H1 (cell line): ENCODE measurements at regions not wholly inside any gene's neighbourhood (a gene's known extent, or its start where the extent isn't known, plus 50 kb on each side); places are given as distances from the start of the nearest gene placed in this dataset.

Experiments
- CTCF ChIA-PET: fragments of 300-600 bp; sonication (Branson Sonifier 250); formaldehyde crosslinking; loops from one replicate; lab custom pipeline; 2021; ENCODE audit not compliant: partially characterized antibody; lab: Charles Lee
- POLR2A ChIA-PET: fragments of 300-600 bp; sonication (Branson Sonifier 250); formaldehyde crosslinking; loops from one replicate; lab custom pipeline; 2021; ENCODE audit warnings: inconsistent platforms; ENCODE audit not compliant: partially characterized antibody; lab: Charles Lee
- DNase-seq, 2 experiments: peaks; one replicate each; pipeline versions ENCODE4 v3.0.0 to v3.0.0-alpha.2; 2010 to 2022; ENCODE audit warnings: low spot score in 2 of 2, low read depth in 1 of 2, mixed read lengths in 1 of 2
- FAIRE-seq: peaks from 2 replicates; lab custom pipeline; 2011; peaks lifted over from hg19 to GRCh38; lab: Jason Lieb, UNC
- H2AFZ ChIP-seq: 2 replicates; pipeline ENCODE4 v1.8.1; 2012; ENCODE audit warnings: low read length, inconsistent platforms
- H2AK5ac ChIP-seq: 2 replicates; pipeline ENCODE4 v1.6.1; 2013; ENCODE audit warnings: low read depth, low read length
- H2BK120ac ChIP-seq: replicated peaks from 2 replicates; pipeline ENCODE3; 2013; ENCODE audit warnings: low read depth, low read length, inconsistent platforms
- H2BK12ac ChIP-seq: 2 replicates; pipeline ENCODE4 v1.6.1; 2013; ENCODE audit warnings: low read depth, low read length
- H2BK15ac ChIP-seq: 2 replicates; pipeline ENCODE4 v1.6.1; 2013; ENCODE audit warnings: low read length
- H2BK20ac ChIP-seq: 2 replicates; pipeline ENCODE4 v1.6.1; 2013; ENCODE audit warnings: low read length
- H2BK5ac ChIP-seq: 2 replicates; pipeline ENCODE4 v1.6.1; 2013; ENCODE audit warnings: low read depth, low read length
- H3K14ac ChIP-seq: 2 replicates; pipeline ENCODE4 v1.6.1; 2013; ENCODE audit warnings: inconsistent platforms; ENCODE audit not compliant: insufficient read length
- H3K18ac ChIP-seq: 2 replicates; pipeline ENCODE4 v1.6.1; 2013; ENCODE audit warnings: low read length; ENCODE audit errors: extremely low read depth
- H3K23ac ChIP-seq: 2 replicates; pipeline ENCODE4 v1.6.1; 2013; ENCODE audit warnings: inconsistent platforms; ENCODE audit not compliant: insufficient read length
- H3K23me2 ChIP-seq: 2 replicates; pipeline ENCODE4 v1.6.1; 2013; ENCODE audit warnings: low read depth, low read length
- H3K27ac ChIP-seq: 2 replicates; pipeline ENCODE4 v1.6.1; 2011; ENCODE audit warnings: low read depth, low read length, inconsistent platforms
- H3K27me3 ChIP-seq, 4 experiments: replicated peaks in 1 of 4; 1 replicate in 1 of 4; 2 replicates in 3 of 4; pipeline versions ENCODE4 v1.6.1 to v1.8.1; 2011 to 2013; ENCODE audit warnings: low read length in 3 of 4, mild to moderate bottlenecking in 3 of 4, inconsistent platforms in 2 of 4, mixed read lengths in 2 of 4, moderate library complexity in 1 of 4; ENCODE audit not compliant: control insufficient read depth in 3 of 4, insufficient read depth in 3 of 4; ENCODE audit errors: extremely low read depth in 1 of 4
- H3K36me3 ChIP-seq, 4 experiments: 2 replicates each; pipeline versions ENCODE4 v1.6.1 to v1.8.1; 2011 to 2013; ENCODE audit warnings: mild to moderate bottlenecking in 4 of 4, low read length in 3 of 4, moderate library complexity in 2 of 4, control low read depth in 1 of 4, inconsistent platforms in 1 of 4; ENCODE audit not compliant: insufficient read depth in 4 of 4, control insufficient read depth in 2 of 4
- H3K4ac ChIP-seq: replicated peaks from 2 replicates; pipeline ENCODE3; 2013; ENCODE audit warnings: low read length, low read depth, mixed read lengths, inconsistent platforms; ENCODE audit not compliant: insufficient read length
- H3K4me1 ChIP-seq, 4 experiments: replicated peaks in 1 of 4; 1 replicate in 1 of 4; 2 replicates in 3 of 4; pipeline versions ENCODE4 v1.6.1 to v1.8.1; 2011 to 2013; ENCODE audit warnings: low read length in 3 of 4, inconsistent platforms in 2 of 4, mixed read lengths in 1 of 4; ENCODE audit not compliant: insufficient read depth in 4 of 4, control insufficient read depth in 3 of 4
- H3K4me2 ChIP-seq, 2 experiments: 2 replicates each; pipeline versions ENCODE4 v1.6.1 to v1.8.1; 2011 to 2013; ENCODE audit warnings: low read depth in 2 of 2, low read length in 2 of 2, control low read depth in 1 of 2, inconsistent platforms in 1 of 2, mild to moderate bottlenecking in 1 of 2; ENCODE audit not compliant: insufficient read depth in 1 of 2
- H3K4me3 ChIP-seq, 4 experiments: fragments of 200-600, 300-600 bp in 1 of 4; sonication (generic), shearing (Covaris generic), sonication (Bioruptor Twin) in 1 of 4; 2 replicates each; pipeline versions ENCODE4 v1.5.1 to v1.8.1; 2011 to 2016; ENCODE audit warnings: low read length in 4 of 4, low read depth in 3 of 4, control low read depth in 2 of 4, inconsistent platforms in 2 of 4, mild to moderate bottlenecking in 2 of 4, mixed read lengths in 1 of 4, moderate library complexity in 1 of 4; ENCODE audit not compliant: insufficient read depth in 2 of 4; ENCODE audit errors: extremely low read depth in 1 of 4
- H3K56ac ChIP-seq: replicated peaks from 2 replicates; pipeline ENCODE3; 2013; ENCODE audit warnings: low read depth, mild to moderate bottlenecking, mixed read lengths, low read length, inconsistent platforms; ENCODE audit not compliant: insufficient read length
- H3K79me1 ChIP-seq: 2 replicates; pipeline ENCODE4 v1.6.1; 2013; ENCODE audit warnings: low read depth, low read length, control low read depth
- H3K79me2 ChIP-seq, 2 experiments: 2 replicates each; pipeline versions ENCODE4 v1.6.1 to v1.8.1; 2012 to 2013; ENCODE audit warnings: low read length in 2 of 2, mild to moderate bottlenecking in 2 of 2, inconsistent platforms in 1 of 2; ENCODE audit not compliant: insufficient read depth in 2 of 2, control insufficient read depth in 1 of 2
- H3K9ac ChIP-seq, 4 experiments: replicated peaks in 1 of 4; 1 replicate in 1 of 4; 2 replicates in 3 of 4; pipeline versions ENCODE4 v1.6.1 to v1.8.1; 2011 to 2013; ENCODE audit warnings: low read depth in 3 of 4, low read length in 3 of 4, control low read depth in 2 of 4, mild to moderate bottlenecking in 2 of 4, moderate library complexity in 2 of 4, inconsistent platforms in 1 of 4; ENCODE audit errors: extremely low read depth in 1 of 4
- H3K9me3 ChIP-seq, 2 experiments: 2 replicates each; pipeline versions ENCODE4 v1.6.1 to v1.8.1; 2012 to 2013; ENCODE audit warnings: mild to moderate bottlenecking in 2 of 2, moderate library complexity in 2 of 2, control low read depth in 1 of 2, inconsistent platforms in 1 of 2, low read depth in 1 of 2, low read length in 1 of 2, mixed read lengths in 1 of 2; ENCODE audit not compliant: insufficient read depth in 2 of 2
- H4K20me1 ChIP-seq, 2 experiments: replicated peaks in 1 of 2; 2 replicates each; pipeline versions ENCODE3 to v1.8.1; 2011 to 2013; ENCODE audit warnings: inconsistent platforms in 2 of 2, low read length in 2 of 2, mild to moderate bottlenecking in 1 of 2; ENCODE audit not compliant: insufficient read depth in 2 of 2, control insufficient read depth in 1 of 2
- H4K5ac ChIP-seq: 2 replicates; pipeline ENCODE4 v1.6.1; 2013; ENCODE audit warnings: low read length, low read depth, mixed read lengths, inconsistent platforms; ENCODE audit not compliant: insufficient read length
- H4K8ac ChIP-seq: 2 replicates; pipeline ENCODE4 v1.8.0; 2013; ENCODE audit warnings: mild to moderate bottlenecking, moderate library complexity, low read length, inconsistent platforms; ENCODE audit not compliant: insufficient read depth; ENCODE audit errors: extremely low read depth
- H4K91ac ChIP-seq: replicated peaks from 2 replicates; pipeline ENCODE3; 2013; ENCODE audit warnings: low read length, mixed read lengths, inconsistent platforms; ENCODE audit not compliant: insufficient read length
- WGBS, 2 experiments: shearing (Covaris generic) in 1 of 2; methylation state at CpG; one replicate each; pipeline versions ENCODE4 v1.1.6 to v1.1.7; 2013 to 2015; ENCODE audit warnings: low lambda C conversion rate in 2 of 2, mixed read lengths in 2 of 2, inconsistent platforms in 1 of 2, low coverage in 1 of 2, missing lambda C conversion rate in 1 of 2; ENCODE audit not compliant: insufficient replicate concordance in 2 of 2, insufficient coverage in 1 of 2, insufficient read length in 1 of 2; ENCODE audit errors: extremely low coverage in 1 of 2, missing lambda C conversion rate in 1 of 2; 5-methylcytosine and 5-hydroxymethylcytosine counted together

DNA sequence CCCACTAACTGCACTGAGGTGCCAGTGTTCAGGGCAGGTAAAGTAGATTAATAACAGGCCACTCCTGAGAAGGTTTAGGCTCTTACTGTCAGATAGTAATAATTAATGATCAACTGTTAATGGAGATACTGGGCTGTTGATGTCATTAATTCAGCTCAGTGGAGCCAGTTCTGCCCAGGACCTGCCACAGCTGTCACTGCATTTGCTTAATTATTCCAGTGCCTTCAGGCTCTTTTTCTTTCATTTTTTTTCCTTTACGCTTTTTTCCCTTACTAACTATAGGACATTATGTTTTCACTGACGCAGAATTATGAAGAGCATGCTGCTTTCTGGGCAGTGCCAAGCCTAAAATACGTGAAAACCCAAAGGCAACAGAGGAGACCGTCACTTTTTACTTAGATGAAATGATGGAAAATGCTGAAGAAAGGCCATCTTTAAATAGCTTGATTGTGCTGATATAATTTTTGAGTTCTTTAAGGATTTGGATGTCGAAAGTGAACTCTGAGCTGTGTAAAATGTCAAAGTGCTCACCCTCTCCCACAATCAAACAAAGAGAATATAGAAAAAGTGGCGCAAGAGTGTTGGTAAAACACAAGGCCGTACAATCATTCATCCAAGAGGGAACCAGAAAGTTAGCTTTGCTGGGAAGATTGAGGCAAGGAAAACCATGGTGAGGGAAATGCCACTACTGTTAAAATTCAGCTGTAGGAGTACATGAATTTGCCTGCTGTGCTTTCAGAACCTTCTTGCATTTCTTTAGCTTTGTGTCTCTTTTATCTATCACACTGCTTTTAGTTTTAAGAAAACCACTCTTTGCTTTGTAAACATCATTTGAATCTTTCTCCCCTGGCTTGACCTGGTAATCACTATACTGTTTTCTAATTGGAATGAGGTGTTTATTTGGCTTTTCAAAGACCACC is 192.0 kb upstream of the ZEB2 start:
- Histone ChIP-seq H2BK15ac (no peak overlapping the region), H3K4me1 (peaks cover 0 to 14% (median 8%) of the 10 kb centered on the region in 4 experiments; a peak in 4 of 7 replicates), H2BK5ac (no peak overlapping the region), H3K27ac (0 out of 2 replicates have a peak overlapping the region, but pooled peaks have one; percentile 19), H4K8ac (no peak overlapping the region), H3K4me3 (no peak overlapping the region; a peak in 1 of 8 replicates), H2BK20ac (no peak overlapping the region), H3K9me3 (no peaks in the 10 kb centered on the region), H3K23me2 (no peaks in the 10 kb centered on the region), H3K79me1 (no peaks in the 10 kb centered on the region), H3K56ac (no peak overlapping the region), H3K4ac (no peak overlapping the region), H2BK12ac (no peak overlapping the region), H3K27me3 (no peaks in the 10 kb centered on the region), H3K4me2 (peak overlapping the region; percentile 8 to 22; a peak in 2 of 4 replicates), H2BK120ac (no peak overlapping the region), H3K23ac (no peak overlapping the region), H3K9ac (no peak overlapping the region), H3K18ac (no peak overlapping the region), H3K14ac (no peak overlapping the region), H4K20me1 (no peaks in the 10 kb centered on the region), H3K79me2 (no peaks in the 10 kb centered on the region), H3K36me3 (no peaks in the 10 kb centered on the region), H4K5ac (no peak overlapping the region), H4K91ac (no peak overlapping the region), H2AK5ac (no peak overlapping the region), H2AFZ (0 out of 2 replicates have a peak overlapping the region, but pooled peaks have one; percentile 34)
- peak in 1 of 2 experiments; percentile 1 for DNase-seq
- ChIA-PET CTCF (interaction anchor here (1.4 kb wide), 1 partner anchor 11 kb away, joined by 3 read pairs; no protein-coding TSS in a partner anchor), POLR2A (no interaction called here)
- peak; percentile 13 for FAIRE-seq
- WGBS, 2 experiments: 72% methylated on average over 7 of the region's 7 CpGs; no CpG with 5 or more reads in 1 of the 2 experiments
